Endodermal cell (in vitro differentiated cells): ENCODE measurements at regions not wholly inside any gene's neighbourhood (a gene's known extent, or its start where the extent isn't known, plus 50 kb on each side); places are given as distances from the start of the nearest gene placed in this dataset.

Experiments used
- DNase-seq: peaks from one replicate; pipeline ENCODE4 v3.0.0-alpha.2; 2017
- H3K27ac ChIP-seq: 2 replicates; pipeline ENCODE4 v1.5.1; 2013; ENCODE audit warnings: mild to moderate bottlenecking, low read depth, low read length, moderate library complexity
- H3K27me3 ChIP-seq: 2 replicates; pipeline ENCODE4 v1.6.1; 2013; ENCODE audit warnings: mild to moderate bottlenecking, low read length, moderate library complexity; ENCODE audit not compliant: insufficient read depth, control insufficient read depth, poor library complexity, severe bottlenecking
- H3K36me3 ChIP-seq: 2 replicates; pipeline ENCODE4 v1.7.0; 2013; ENCODE audit warnings: mild to moderate bottlenecking, low read length, moderate library complexity; ENCODE audit not compliant: control insufficient read depth, insufficient read depth
- H3K4me1 ChIP-seq: one replicate; pipeline ENCODE4 v1.7.0; 2013; ENCODE audit warnings: low read length; ENCODE audit not compliant: control insufficient read depth, insufficient read depth
- H3K4me3 ChIP-seq: 2 replicates; pipeline ENCODE4 v1.5.1; 2013; ENCODE audit warnings: mild to moderate bottlenecking, low read length, moderate library complexity
- H3K9ac ChIP-seq: 2 replicates; pipeline ENCODE4 v1.6.1; 2013; ENCODE audit warnings: mild to moderate bottlenecking, low read length, moderate library complexity; ENCODE audit not compliant: poor library complexity, severe bottlenecking; ENCODE audit errors: extremely low read depth
- H3K9me3 ChIP-seq: 2 replicates; pipeline ENCODE4 v1.6.1; 2013; ENCODE audit warnings: mild to moderate bottlenecking, low read length, moderate library complexity; ENCODE audit not compliant: control insufficient read depth
- H3K27ac Mint-ChIP-seq: 2 replicates; pipeline ENCODE4 v1.8.0; 2020; ENCODE audit warnings: mixed read lengths
- H3K27me3 Mint-ChIP-seq: 2 replicates; pipeline ENCODE4 v1.8.0; 2021; ENCODE audit warnings: mild to moderate bottlenecking, mixed read lengths; ENCODE audit not compliant: insufficient read depth
- H3K36me3 Mint-ChIP-seq: 2 replicates; pipeline ENCODE4 v1.8.0; 2020; ENCODE audit warnings: low read depth, mixed read lengths
- H3K4me1 Mint-ChIP-seq: 2 replicates; pipeline ENCODE4 v1.8.0; 2020; ENCODE audit warnings: mixed read lengths
- H3K4me3 Mint-ChIP-seq: 2 replicates; pipeline ENCODE4 v1.8.0; 2020; ENCODE audit warnings: mild to moderate bottlenecking, moderate library complexity, mixed read lengths
- H3K9me3 Mint-ChIP-seq: 2 replicates; pipeline ENCODE4 v1.8.0; 2020; ENCODE audit warnings: mild to moderate bottlenecking, mixed read lengths
- CTCF ChIP-seq: fragments of 200-600 bp; sonication (generic); conservative IDR thresholded peaks from 2 replicates; pipeline ENCODE4 v1.5.0; 2021; ENCODE audit warnings: antibody characterized with exemption, mild to moderate bottlenecking
- WGBS, 2 experiments: methylation state at CpG; one replicate each; pipeline versions ENCODE4 v1.1.5 to v1.1.7; 2013; ENCODE audit warnings: missing lambda C conversion rate in 2 of 2, mixed read lengths in 1 of 2; ENCODE audit not compliant: insufficient coverage in 1 of 2, insufficient read length in 1 of 2; 5-methylcytosine and 5-hydroxymethylcytosine counted together

- Mint-ChIP-seq H3K27ac (peak overlapping the region; percentile 77), H3K4me1 (peaks cover 42% of the 10 kb centered on the region), H3K27me3 (no peaks in the 10 kb centered on the region), H3K4me3 (no peak overlapping the region), H3K9me3 (peaks cover 2% of the 10 kb centered on the region), H3K36me3 (peaks cover 11% of the 10 kb centered on the region)
- no peaks in the 10 kb centered on the region for H3K27me3 ChIP-seq
- peaks cover 9% of the 10 kb centered on the region for H3K9me3 ChIP-seq
- no peak overlapping the region for H3K9ac ChIP-seq
- peaks cover 16% of the 10 kb centered on the region for H3K4me1 ChIP-seq
- H3K4me3 ChIP-seq = no peak overlapping the region
- DNase-seq = no peak
- no peak overlapping the region for H3K27ac ChIP-seq
- WGBS, 2 experiments = 85 to 90% methylated on average over 1 to 2 of the region's 2 CpGs
- no peaks in the 10 kb centered on the region for H3K36me3 ChIP-seq
- no peak for TF ChIP-seq CTCF
Observed at GRCh38 chr4:177595386-177595785, 153.1 kb upstream of the AGA start.

- H3K4me3 ChIP-seq = no peak overlapping the region
- H3K4me1 ChIP-seq = peaks cover 21% of the 10 kb centered on the region
- H3K27me3 ChIP-seq = no peaks in the 10 kb centered on the region
- Mint-ChIP-seq H3K27me3 (no peaks in the 10 kb centered on the region), H3K4me3 (no peak overlapping the region), H3K9me3 (peaks cover 2% of the 10 kb centered on the region), H3K36me3 (peaks cover 11% of the 10 kb centered on the region), H3K27ac (peak overlapping the region; percentile 77), H3K4me1 (peaks cover 47% of the 10 kb centered on the region)
- no peak overlapping the region for H3K27ac ChIP-seq
- no peaks in the 10 kb centered on the region for H3K36me3 ChIP-seq
- peaks cover 9% of the 10 kb centered on the region for H3K9me3 ChIP-seq
- H3K9ac ChIP-seq = no peak overlapping the region
- 54 to 85% methylated on average over 2 to 4 of the region's 4 CpGs for WGBS, 2 experiments
- no peak for TF ChIP-seq CTCF
- peak; percentile 93 for DNase-seq
Observed at GRCh38 chr4:177596035-177596434, 153.8 kb upstream of the AGA start.

GRCh38 chr4:177596991-177597390 lies 154.8 kb upstream of the AGA start:
- Mint-ChIP-seq H3K36me3 (peaks cover 9% of the 10 kb centered on the region), H3K4me3 (no peak overlapping the region), H3K4me1 (peaks cover 47% of the 10 kb centered on the region), H3K9me3 (peaks cover 2% of the 10 kb centered on the region), H3K27ac (no peak overlapping the region), H3K27me3 (no peaks in the 10 kb centered on the region)
- Histone ChIP-seq H3K4me3 (no peak overlapping the region), H3K27ac (no peak overlapping the region), H3K9me3 (peaks cover 9% of the 10 kb centered on the region), H3K27me3 (no peaks in the 10 kb centered on the region), H3K9ac (no peak overlapping the region), H3K4me1 (peaks cover 24% of the 10 kb centered on the region), H3K36me3 (no peaks in the 10 kb centered on the region)
- DNase-seq = no peak
- no peak for TF ChIP-seq CTCF
- 93 to 100% methylated on average over 4 to 7 of the region's 7 CpGs for WGBS, 2 experiments
